ENCODE measurements at regions not wholly inside any gene's neighbourhood (a gene's known extent, or its start where the extent isn't known, plus 50 kb on each side); places are given as distances from the start of the nearest gene placed in this dataset.

GRCh38 chr18:28805491-28805890 is 628.6 kb upstream of the CDH2 start:
- H3K9ac ChIP-seq (ENCODE audit: low read depth, low read length, poor library complexity, severe bottlenecking), result no peak overlapping the region
- no peak for TF ChIP-seq CTCF (conservative IDR thresholded peaks at IDR 0.05; ENCODE audit: low read length)
- TF ChIP-seq EZH2phosphoT487 (IDR thresholded peaks at IDR 0.05; ENCODE audit: borderline replicate concordance), result no peak
- H3K4me1 ChIP-seq (ENCODE audit: insufficient read depth, low read length, poor library complexity, severe bottlenecking), result no peaks in the 10 kb centered on the region
- no peaks in the 10 kb centered on the region for H4K20me1 ChIP-seq (ENCODE audit: insufficient read depth, low read length, poor library complexity, severe bottlenecking)
- H3K4me3 ChIP-seq (ENCODE audit: low read length, poor library complexity, severe bottlenecking), result no peak overlapping the region
- H3K4me2 ChIP-seq (ENCODE audit: low read depth, low read length, poor library complexity, severe bottlenecking), result no peak overlapping the region
- no peak overlapping the region for H2AFZ ChIP-seq (ENCODE audit: low read length)
- H3K9me3 ChIP-seq (ENCODE audit: insufficient read depth, low read depth, low read length), result no peaks in the 10 kb centered on the region
- H3F3A ChIP-seq (ENCODE audit: low read depth), result no peaks in the 10 kb centered on the region
- no peaks in the 10 kb centered on the region for H3K36me3 ChIP-seq (ENCODE audit: insufficient read depth, low read length)
- no peaks in the 10 kb centered on the region for H3K27me3 ChIP-seq (ENCODE audit: insufficient read depth, low read length, poor library complexity, severe bottlenecking)
- H3K79me2 ChIP-seq (ENCODE audit: insufficient read depth, low read length), result no peaks in the 10 kb centered on the region
- no peaks in the 10 kb centered on the region for H3K9me2 ChIP-seq (replicated peaks; ENCODE audit: low read depth, low read length)

- Histone ChIP-seq H3K4me3 (ENCODE audit: low read length, poor library complexity, severe bottlenecking) (no peak overlapping the region), H3K9me2 (replicated peaks; ENCODE audit: low read depth, low read length) (no peaks in the 10 kb centered on the region), H4K20me1 (ENCODE audit: insufficient read depth, low read length, poor library complexity, severe bottlenecking) (no peaks in the 10 kb centered on the region), H3F3A (ENCODE audit: low read depth) (no peaks in the 10 kb centered on the region), H3K27me3 (ENCODE audit: insufficient read depth, low read length, poor library complexity, severe bottlenecking) (no peaks in the 10 kb centered on the region), H3K9ac (ENCODE audit: low read depth, low read length, poor library complexity, severe bottlenecking) (no peak overlapping the region), H3K4me1 (ENCODE audit: insufficient read depth, low read length, poor library complexity, severe bottlenecking) (no peaks in the 10 kb centered on the region), H3K4me2 (ENCODE audit: low read depth, low read length, poor library complexity, severe bottlenecking) (no peak overlapping the region), H2AFZ (ENCODE audit: low read length) (no peak overlapping the region), H3K9me3 (ENCODE audit: insufficient read depth, low read depth, low read length) (no peaks in the 10 kb centered on the region), H3K79me2 (ENCODE audit: insufficient read depth, low read length) (no peaks in the 10 kb centered on the region), H3K36me3 (ENCODE audit: insufficient read depth, low read length) (no peaks in the 10 kb centered on the region)
- TF ChIP-seq EZH2phosphoT487 (IDR thresholded peaks at IDR 0.05; ENCODE audit: borderline replicate concordance) (no peak), CTCF (conservative IDR thresholded peaks at IDR 0.05; ENCODE audit: low read length) (no peak)
Observed at GRCh38 chr18:28804512-28805202, 627.7 kb upstream of the CDH2 start.

- Histone ChIP-seq H3K4me3 (ENCODE audit: low read length, poor library complexity, severe bottlenecking) (no peak overlapping the region), H3F3A (ENCODE audit: low read depth) (no peaks in the 10 kb centered on the region), H3K9me2 (replicated peaks; ENCODE audit: low read depth, low read length) (no peaks in the 10 kb centered on the region), H3K36me3 (ENCODE audit: insufficient read depth, low read length) (no peaks in the 10 kb centered on the region), H3K79me2 (ENCODE audit: insufficient read depth, low read length) (no peaks in the 10 kb centered on the region), H3K27me3 (ENCODE audit: insufficient read depth, low read length, poor library complexity, severe bottlenecking) (no peaks in the 10 kb centered on the region), H3K4me1 (ENCODE audit: insufficient read depth, low read length, poor library complexity, severe bottlenecking) (no peaks in the 10 kb centered on the region), H3K4me2 (ENCODE audit: low read depth, low read length, poor library complexity, severe bottlenecking) (no peak overlapping the region), H2AFZ (ENCODE audit: low read length) (no peak overlapping the region), H3K9ac (ENCODE audit: low read depth, low read length, poor library complexity, severe bottlenecking) (no peak overlapping the region), H3K9me3 (ENCODE audit: insufficient read depth, low read depth, low read length) (no peaks in the 10 kb centered on the region), H4K20me1 (ENCODE audit: insufficient read depth, low read length, poor library complexity, severe bottlenecking) (no peaks in the 10 kb centered on the region)
- no peak for TF ChIP-seq CTCF (conservative IDR thresholded peaks at IDR 0.05; ENCODE audit: low read length)
- TF ChIP-seq EZH2phosphoT487 (IDR thresholded peaks at IDR 0.05; ENCODE audit: borderline replicate concordance), result no peak
Observed at GRCh38 chr18:28802546-28802945, 625.6 kb upstream of the CDH2 start.
